ENCODE measurements at regions not wholly inside any gene's neighbourhood (a gene's known extent, or its start where the extent isn't known, plus 50 kb on each side); places are given as distances from the start of the nearest gene placed in this dataset.

- TF ChIP-seq POLR2A (IDR thresholded peaks at IDR 0.05), result no peak
- no peak for TF ChIP-seq CTCF (IDR thresholded peaks at IDR 0.05)
- TF ChIP-seq POLR2AphosphoS5 (IDR thresholded peaks at IDR 0.05; ENCODE audit: insufficient read depth in 1 of 2, low read depth in 1 of 2), result no peak
Measured at GRCh38 chr10:2556883-2557282, 510.5 kb upstream of the PFKP start.
